HG02588 (cell line): ENCODE measurements at regions not wholly inside any gene's neighbourhood (a gene's known extent, or its start where the extent isn't known, plus 50 kb on each side); places are given as distances from the start of the nearest gene placed in this dataset.
A peak's percentile ranks its signal among the peaks of the same experiment; 100 is the strongest.
"Not testable (repeated sequence)": the region's sequence is repeated elsewhere in the genome, so short reads cannot be mapped to it uniquely, and the experiment has no call there.

Experiments
- ATAC-seq: cut with Tn5 transposase; IDR thresholded peaks from one replicate; pipeline ENCODE4 v1.9.1; 2021; ENCODE audit warnings: mild to moderate bottlenecking, moderate library complexity; ENCODE audit not compliant: unreplicated experiment

DNA sequence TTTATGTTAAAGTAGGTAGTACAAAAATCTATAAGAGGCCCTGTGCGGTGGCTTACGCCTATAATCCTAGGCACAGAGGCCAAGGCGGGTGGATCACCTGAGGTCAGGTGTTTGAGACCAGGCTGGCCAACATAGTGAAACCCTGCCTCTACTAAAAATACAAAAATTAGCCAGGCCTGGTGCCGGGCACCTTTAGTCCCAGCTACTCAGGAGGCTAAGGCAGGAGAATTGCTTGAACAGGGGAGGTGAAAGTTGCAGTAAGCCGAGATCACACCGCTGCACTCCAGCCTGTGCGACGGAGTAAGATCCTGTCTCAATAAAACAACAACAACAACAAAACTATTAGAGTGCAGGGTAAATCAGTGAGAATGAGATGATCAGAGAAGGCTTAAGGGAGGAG, 634.5 kb downstream of the NR2F1-AS1 start:
- ATAC-seq = no peak

DNA sequence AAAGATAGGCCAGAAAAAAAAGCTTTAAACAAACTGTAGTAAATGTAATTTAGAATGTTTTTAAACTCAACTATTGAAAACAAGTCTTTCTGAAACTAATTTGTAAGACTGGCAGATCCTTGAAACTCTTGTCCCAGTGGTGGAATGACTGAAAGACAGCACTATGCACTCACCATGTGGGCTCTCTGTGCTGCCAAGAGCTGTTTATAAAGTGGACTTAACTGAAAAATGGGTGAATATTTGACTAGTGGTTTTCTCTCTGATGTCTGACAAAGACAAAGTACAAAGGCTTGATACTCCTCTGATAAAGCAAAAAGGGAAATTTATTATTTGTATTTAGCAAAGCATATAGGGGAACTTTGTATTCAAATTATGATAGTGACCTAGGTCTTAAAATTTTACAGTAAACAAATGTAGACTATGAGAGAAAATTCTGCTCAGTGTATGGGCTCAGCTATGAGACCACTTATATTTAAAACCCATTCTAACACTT, 635.4 kb downstream of the NR2F1-AS1 start:
- no peak for ATAC-seq

DNA sequence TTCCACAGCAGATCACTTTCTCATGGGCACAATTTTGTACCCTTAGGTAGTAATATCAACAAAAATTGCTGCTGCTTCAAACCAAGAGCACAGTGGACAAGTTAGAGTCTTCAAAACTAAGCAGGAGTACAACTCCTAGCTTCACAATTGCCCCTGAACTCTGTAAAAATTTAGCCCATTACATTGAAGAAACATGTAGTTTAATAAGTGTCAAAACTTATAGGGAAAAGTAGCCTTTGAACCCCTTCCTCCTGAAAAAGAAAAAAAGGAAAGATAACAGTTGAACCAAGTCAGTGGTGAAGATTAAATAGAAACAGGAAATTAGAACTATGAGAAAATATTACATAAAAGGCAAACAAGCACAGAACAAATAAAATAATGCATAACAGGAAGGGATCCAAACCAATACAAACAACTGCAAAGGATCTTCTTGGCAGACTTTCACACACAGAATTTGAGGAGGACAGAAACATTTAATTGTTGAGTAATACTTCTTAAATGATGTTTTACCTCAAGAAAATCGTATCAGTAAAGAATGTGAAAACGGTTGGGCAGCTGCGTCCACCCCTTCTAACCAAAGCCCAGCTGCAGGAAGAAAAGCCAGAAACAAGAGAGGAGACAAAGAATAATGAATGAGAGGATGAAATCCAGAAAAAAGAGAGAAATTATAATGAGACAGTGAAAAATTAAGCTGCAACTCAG, 636.0 kb downstream of the NR2F1-AS1 start:
- ATAC-seq = no peak

DNA sequence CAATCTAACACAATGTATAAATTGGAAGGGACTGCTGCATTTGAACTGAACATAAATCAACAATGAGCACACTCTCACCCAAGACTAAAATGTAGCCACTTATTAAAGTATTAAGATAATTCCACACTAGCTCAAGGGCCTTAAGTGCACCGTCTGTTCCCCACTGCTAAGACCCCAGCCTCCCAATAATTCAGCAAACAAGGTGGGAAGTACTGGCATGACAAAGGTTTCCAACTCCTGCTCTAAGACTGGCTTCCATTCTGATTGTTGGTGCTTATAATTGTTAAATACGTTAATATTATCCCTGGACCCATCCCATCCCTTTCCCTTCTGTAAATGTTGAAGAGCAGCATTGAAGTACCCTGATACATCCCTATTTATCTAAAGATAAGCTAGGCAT, 636.7 kb downstream of the NR2F1-AS1 start:
- no peak for ATAC-seq

DNA sequence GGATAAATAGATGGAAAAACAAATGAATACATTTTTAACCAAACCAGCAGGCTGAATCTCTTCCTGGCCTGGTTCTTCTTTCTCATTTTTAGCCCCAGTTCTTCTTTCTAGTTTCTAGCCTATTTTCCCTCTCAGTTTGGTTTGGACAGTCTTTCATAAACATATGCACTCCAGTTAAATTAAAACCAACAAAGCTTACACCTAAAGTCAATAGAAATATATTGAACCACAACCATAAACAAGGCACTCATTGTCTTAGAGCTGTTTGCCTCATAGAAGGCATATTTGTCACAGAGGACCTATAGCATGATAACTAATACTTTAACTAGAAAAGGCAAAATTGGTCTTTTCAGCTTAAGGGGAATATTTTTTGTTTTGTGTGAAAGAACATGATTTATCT, 638.3 kb downstream of the NR2F1-AS1 start:
- ATAC-seq = no peak

DNA sequence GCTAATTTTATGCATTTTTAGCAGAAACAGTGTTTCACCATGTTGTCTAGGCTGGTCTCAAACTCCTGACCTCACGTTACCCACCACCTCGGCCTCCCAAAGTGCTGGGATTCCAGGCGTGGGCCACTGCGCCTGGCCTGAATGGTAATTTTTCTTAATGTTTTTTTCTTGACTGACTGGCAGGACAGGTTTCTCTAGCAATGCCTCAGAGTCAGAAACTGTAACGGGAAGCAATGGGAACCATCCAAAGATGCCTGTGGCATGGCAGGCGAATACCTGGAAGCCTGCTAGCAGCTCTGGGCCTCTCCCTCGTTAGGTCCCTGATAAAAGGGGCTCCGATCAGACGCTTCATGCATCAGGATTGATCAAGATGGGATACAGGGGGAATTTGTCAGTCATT, 639.2 kb downstream of the NR2F1-AS1 start:
- ATAC-seq = no peak

DNA sequence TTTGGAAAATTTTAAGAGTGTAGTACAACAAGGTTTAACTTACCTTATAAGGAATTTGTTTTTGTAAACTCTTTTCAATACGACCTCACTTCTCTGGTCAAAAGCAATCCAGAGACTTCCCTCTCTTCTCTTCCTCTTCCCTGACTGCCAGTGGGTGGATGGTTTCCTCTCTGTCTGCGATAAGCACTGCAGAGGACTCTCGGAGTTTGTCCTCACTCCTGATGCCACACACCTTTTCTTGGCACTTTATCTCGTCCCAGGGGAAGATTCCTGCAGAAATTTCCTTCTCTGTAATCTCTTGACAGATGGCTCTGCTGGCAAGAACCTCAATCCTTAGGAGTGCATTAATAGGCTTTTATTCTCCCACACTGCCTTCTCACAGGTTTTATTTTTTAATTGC, 641.6 kb downstream of the NR2F1-AS1 start:
- ATAC-seq = no peak

DNA sequence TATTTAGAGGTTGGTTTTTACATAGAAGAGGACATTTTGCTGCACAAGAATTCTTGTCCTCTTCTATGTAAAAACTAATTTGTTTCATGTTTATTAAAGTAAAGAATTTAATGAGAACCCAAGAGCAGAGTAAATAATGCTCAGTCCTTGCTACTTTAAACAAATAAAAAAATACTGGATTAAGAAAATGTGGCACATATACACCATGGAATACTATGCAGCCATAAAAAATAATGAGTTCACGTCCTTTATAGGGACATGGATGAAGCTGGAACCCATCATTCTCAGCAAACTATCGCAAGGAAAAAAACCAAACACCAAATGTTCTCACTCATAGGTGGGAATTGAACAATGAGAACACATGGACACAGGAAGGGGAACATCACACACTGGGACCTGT, 643.6 kb downstream of the NR2F1-AS1 start:
- not testable (repeated sequence) for ATAC-seq

DNA sequence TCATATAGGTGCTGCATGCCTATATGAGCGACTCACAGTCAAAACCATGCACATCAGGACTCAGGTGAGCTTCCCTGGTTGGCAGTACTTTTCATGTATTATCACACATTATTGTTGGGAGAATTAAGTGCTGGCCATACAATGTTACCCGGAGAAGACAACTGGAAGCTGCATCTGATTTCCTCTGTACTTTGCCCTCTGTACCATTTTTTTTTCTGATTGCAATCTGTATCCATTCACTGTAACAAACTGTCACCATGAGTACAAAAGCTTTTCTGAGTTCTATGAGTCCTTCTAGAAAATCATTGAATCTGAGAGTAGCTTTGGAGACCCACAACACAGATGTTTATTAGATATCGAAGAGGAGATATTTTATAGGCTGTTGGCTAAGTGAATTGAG, 651.0 kb downstream of the NR2F1-AS1 start:
- no peak for ATAC-seq

DNA sequence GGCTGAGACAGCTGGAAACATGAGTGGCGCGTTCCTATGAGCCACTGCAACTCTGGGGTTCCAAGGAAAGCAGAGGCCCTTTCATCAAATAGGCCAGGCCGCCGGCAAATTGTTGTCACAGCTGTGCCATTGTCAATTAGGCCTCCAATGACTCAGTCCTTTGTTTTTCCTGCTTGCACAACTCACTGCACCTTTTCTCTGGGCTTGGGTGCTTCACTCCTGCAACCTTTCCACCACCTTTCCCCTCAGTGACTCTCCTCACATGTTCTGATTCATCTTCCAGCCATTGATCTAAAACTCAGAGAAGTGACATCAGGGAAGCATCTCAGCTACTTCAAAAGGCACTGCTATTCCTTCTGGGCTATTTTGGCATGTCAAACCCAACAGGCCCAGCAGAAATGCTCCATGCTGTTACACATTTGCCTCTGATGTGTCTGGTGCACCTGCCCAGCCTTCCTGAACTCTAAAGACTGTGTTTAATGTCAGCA, 653.7 kb downstream of the NR2F1-AS1 start:
- no peak for ATAC-seq

DNA sequence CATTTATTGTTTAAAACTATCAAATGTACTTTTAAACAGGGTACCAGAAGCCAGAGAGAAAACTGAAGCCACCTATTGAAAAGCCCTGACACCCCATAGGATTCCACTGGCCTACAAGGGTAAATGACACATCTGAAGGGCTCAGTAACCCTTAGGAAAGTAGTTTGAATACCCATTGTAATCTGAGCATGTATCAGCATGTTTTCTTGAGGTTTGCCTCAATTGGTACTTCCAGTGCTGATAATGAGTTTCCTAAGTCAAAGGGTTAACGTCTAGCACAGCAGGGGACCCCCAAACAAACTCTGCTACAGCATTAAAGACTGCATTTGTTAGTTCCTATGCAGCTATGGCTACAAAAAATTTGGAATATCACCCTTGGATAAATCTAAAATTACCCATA, 657.1 kb downstream of the NR2F1-AS1 start:
- ATAC-seq = no peak

DNA sequence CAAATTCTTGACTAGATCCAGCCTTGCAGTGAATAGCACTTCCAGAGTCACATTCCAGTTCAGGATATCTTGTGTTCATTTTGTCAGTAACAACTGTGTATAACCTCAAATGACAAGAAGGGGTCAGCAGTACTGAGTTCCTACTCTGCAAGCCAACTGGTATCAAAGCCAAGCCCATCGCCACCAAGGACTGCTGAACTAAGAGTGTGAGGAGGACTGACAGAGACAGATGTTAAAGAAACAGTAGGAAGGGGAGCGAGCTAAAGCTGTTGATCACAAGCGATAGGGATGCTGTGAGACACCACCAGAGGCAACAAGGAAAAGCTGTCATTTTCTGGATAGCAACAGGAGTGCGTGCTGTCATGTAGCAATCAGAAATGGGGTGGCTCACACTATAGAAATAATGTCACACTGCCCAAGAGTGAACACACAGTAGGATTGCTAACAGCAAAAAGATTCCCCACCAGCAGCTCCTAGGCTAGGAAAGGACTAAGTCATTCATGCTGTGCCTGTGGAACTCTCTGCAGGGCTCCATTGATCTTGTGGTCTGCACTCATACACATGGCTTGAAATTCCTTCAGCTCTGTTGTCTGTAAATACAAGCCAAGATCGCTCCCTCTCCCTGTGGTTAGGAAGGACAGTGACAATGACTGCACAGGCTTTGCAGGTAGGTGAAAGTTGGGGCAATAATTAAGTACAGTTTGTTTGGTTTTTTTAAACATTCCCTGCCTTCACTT, 658.6 kb downstream of the NR2F1-AS1 start:
- ATAC-seq = no peak

DNA sequence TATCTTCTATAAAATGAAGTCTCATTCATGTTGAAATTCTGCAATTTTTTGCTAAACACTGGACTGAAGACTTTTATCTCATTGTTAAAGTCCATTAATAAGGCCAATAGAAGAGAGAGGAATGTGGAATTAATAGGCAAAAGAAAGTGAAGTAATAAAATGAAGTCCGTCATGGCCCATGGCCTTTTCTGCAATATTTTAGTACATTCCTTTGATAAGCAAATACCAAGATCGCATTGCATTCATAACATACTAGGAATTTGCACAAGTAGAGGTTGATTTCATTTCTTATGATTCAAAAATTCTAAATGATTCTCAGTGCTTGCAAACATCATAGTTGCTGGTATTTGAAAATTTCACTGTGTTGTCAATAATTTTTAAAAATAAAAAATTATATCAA, 664.0 kb downstream of the NR2F1-AS1 start:
- ATAC-seq = no peak

DNA sequence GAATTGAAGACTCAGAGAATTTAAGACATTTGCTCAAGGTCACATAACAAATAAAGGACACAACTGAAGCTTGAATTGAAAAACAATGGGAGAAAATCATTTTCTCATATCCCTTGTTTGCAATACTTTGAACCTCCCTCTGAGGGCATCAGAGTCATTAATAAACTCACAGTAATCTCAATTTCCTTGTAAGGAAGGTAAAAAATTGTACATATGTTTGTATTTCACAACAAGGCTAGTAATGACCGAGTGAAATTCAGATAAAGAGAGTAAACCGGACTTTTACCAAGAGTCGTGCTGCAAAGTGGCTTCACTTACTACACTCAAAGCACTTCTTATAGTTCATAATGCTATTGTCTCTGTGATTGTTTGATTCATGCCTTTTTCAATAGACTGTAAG, 665.0 kb downstream of the NR2F1-AS1 start:
- ATAC-seq = no peak

DNA sequence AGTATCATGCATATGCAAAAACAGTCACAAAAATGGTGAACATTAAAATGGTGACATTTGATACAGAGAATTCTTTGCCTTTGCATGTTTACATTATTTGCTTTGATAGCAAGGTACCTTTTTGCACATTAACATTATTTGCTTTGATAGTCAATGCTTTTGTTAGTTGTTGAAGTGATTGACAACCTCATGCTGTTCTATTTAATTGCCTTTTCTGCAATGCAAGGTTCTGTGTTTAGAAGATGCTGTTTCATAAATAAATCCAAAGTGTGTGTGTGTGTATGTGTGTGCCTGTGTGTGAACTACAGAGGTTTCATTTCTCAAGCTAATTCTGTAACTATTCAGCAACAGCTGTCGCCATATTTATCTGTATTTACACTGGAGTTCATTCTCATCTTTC, 668.7 kb downstream of the NR2F1-AS1 start:
- ATAC-seq = no peak

DNA sequence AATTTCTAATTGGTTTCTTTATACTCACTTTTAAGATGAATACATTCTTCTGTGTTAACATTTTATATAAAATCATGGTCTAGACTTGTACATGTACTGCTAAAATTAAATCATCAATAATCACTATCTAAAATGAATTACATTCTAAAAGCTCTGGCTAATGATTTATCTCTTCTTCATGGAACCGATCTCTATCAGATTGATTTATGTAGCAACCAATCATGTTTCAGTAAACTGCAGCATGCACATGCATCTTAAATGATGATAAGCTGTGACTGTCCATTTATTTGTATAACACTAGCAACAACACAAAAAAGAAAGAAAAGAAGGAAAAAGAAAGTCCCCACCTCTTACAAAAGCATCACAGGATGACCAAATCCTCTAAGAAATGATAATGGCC, 669.2 kb downstream of the NR2F1-AS1 start:
- no peak for ATAC-seq

DNA sequence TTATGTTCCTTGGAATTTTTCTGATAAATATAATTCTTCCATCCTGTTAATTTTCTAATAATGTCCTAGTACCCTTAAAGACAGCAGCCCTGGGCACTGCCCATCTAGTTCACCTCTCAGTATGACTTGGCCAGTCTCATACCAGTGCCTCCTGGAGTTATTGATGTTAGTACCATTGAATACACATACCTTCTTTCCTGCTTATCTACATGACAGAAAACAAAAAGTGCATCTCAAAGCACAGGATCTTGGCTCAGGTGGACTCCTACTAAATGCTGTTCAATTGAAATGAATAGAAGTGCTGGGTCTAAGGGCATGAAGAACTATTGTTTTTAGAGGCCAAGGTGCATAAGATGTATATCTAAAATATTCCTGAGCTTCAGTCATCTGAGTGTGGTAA, 669.7 kb downstream of the NR2F1-AS1 start:
- ATAC-seq = no peak

DNA sequence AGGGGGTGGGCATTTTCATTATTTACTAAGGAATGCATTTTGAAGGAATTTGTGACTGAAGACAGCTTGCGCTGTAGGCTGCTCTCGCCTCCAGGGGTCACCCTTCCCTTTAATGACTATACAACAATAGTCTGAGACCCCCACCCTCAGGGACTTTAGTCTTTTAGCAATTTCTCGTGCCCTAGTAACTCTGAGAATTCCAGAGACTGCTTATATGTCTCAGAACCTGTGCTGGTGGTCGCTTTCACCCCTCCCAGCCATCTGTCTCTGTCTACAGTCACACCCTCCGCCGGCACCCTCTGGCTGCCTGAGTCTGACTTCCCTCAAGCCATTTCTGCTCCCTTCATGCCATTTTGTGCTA, 671.4 kb downstream of the NR2F1-AS1 start:
- no peak for ATAC-seq

DNA sequence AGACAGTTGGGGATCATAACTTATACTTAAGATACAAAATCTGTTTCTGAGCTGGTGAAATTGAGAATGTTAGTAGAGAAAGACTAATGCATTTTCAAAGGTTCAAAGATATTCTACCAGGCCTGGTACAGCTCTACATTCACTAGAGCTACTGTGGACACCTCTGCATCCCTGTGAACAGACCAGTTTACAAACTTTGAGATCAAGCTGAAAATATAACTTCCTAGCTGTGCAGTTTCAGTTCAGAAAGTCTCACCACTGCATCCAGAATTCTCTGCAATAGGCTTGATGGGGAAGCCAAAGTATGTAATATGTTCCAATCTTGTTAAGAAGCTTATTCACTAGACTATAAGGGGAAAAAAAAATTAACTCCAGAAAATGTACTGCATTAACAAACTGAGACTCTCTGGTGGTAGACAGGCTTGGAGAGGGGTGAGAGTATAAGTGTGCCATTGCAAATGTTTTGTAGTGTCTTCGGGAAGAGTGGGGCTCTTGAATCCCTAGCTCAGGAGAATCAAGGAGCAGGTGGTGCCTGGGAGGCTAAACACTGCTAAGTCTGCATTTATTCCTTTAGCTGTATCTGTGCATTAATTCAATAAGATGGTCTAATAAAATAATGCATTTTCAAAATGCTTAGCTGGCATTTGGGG, 671.9 kb downstream of the NR2F1-AS1 start:
- no peak for ATAC-seq

DNA sequence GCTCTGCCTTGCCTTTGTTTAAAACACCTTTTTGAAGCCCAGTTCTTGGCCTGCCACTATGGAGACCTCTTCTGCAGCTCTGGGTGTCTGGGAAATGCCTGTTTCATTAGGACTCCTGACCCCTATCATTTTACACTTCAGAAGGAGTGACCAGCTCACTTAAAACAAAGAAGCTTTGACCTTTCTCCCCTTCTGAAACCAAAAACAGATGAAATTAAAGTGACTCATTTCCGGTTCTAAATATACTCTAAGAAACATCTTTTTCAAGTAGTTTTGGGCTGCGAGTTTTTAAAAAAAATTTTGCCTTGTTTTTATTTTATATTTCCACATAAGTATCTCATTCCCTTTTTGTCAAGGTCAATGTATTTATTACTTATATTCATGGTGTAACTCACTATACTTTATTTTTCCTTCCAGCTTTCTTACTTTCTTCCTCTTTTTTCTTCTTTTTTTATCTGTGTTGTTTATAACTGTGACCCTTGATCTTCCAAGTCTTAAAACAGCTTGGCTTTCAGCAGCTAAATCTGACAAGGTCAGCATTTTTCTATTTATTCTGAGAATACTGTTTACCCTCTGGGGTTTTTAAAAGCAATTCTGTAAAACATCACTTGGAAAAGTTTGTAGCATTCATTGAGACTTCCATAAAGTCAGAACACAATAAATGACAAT, 672.9 kb downstream of the NR2F1-AS1 start:
- peak; percentile 65 for ATAC-seq

DNA sequence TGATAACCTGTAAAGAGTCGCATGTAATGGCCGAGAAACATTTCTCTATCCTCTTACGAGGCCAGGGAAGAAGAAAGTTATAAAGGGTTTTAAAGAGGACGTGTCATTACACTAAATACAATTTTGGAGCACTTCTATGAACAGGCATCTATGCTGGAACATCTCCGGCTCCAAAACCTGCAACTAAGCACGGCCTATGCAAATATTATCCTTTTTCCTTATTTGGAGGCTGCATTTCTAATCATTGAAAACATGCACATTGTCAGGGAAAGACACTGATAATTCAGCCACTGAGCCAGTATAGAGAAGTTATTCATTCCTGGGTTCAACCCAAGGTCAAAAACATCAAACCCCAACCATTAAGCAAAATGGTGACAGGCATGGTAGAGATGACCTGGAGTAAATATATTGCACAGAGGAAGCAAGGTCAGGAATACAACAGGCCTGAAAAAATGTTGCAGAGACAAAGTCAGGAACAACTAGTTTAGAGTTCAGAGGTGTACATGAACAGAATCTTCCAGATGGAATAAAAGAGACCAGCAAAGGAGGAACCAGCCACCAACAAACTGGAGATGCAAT, 674.1 kb downstream of the NR2F1-AS1 start:
- ATAC-seq = no peak
